Ovary (tissue), 3 donors: ENCODE measurements at regions not wholly inside any gene's neighbourhood (a gene's known extent, or its start where the extent isn't known, plus 50 kb on each side); places are given as distances from the start of the nearest gene placed in this dataset.

Source experiments
- EP300 ChIP-seq: sonication (generic); formaldehyde crosslinking; IDR thresholded peaks from one replicate; pipeline ENCODE4 v1.6.1; 2017; ENCODE audit warnings: antibody characterized with exemption
- POLR2A ChIP-seq: fragments of 450-650 bp; IDR thresholded peaks from one replicate; pipeline ENCODE4 v1.6.1; 2017; ENCODE audit warnings: antibody characterized with exemption, mild to moderate bottlenecking, moderate library complexity
- TF ChIP-seq, protein P1 (sequence below), 3 donors: fragments of 450-650 bp in 2 of 3; fragments of 200-600 bp in 1 of 3; IDR thresholded peaks; one replicate each; pipeline versions ENCODE4 v1.5.1 to v1.8.0; 2016 to 2022; ENCODE audit warnings: antibody characterized with exemption in 3 of 3, mild to moderate bottlenecking in 1 of 3
- donor health status: DM: no; HTN: no; CAD: no.

DNA sequence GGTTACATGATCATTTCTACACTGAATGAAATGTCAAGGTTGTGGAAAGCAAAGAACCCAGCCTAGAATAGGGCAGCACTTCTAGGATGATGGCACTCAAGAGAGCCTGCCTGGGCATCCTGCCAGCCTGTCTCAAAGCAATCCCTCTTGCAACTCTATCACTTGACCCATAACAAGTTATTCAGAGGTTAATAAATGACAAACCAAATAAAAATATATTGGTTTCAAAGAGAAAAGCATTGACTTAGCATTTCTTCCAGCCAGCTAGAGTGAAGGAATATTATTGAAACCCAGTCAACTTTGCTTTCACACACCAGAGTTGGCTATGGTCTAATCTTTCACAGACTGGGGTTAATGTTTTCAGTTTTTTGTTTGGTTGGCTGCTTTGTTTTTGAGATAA lies 214.6 kb upstream of the UBE2E2 start:
- TF ChIP-seq POLR2A (no peak), EP300 (no peak)
- TF ChIP-seq, protein P1, sequence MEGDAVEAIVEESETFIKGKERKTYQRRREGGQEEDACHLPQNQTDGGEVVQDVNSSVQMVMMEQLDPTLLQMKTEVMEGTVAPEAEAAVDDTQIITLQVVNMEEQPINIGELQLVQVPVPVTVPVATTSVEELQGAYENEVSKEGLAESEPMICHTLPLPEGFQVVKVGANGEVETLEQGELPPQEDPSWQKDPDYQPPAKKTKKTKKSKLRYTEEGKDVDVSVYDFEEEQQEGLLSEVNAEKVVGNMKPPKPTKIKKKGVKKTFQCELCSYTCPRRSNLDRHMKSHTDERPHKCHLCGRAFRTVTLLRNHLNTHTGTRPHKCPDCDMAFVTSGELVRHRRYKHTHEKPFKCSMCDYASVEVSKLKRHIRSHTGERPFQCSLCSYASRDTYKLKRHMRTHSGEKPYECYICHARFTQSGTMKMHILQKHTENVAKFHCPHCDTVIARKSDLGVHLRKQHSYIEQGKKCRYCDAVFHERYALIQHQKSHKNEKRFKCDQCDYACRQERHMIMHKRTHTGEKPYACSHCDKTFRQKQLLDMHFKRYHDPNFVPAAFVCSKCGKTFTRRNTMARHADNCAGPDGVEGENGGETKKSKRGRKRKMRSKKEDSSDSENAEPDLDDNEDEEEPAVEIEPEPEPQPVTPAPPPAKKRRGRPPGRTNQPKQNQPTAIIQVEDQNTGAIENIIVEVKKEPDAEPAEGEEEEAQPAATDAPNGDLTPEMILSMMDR (IDR thresholded peaks at IDR 0.05), result no peak
